GM12878 (cell line): ENCODE measurements at regions not wholly inside any gene's neighbourhood (a gene's known extent, or its start where the extent isn't known, plus 50 kb on each side); places are given as distances from the start of the nearest gene placed in this dataset.

ENCODE experiments used
- ATAC-seq: fragments of 200-7000 bp; cut with Tn5 transposase; 3 replicates; pipeline ENCODE4 v1.9.1; 2020; ENCODE audit warnings: mild to moderate bottlenecking, moderate library complexity
- BruUV-seq: library from RNA; stranded (reverse); fragments of 400-500 nt; replicated peaks from 2 replicates; lab custom pipeline; 2021; lab: Mats Ljungman, UMichigan
- CTCF ChIA-PET: fragments of 300-600 bp; sonication (Branson Sonifier 250); formaldehyde crosslinking; extraction: SDS; loops from one replicate; lab custom pipeline; 2021; ENCODE audit warnings: inconsistent platforms; lab: Yijun Ruan, JAX
- POLR2A ChIA-PET: fragments of 350-600 bp; formaldehyde crosslinking; extraction: SDS; loops from one replicate; lab custom pipeline; 2021; ENCODE audit warnings: inconsistent platforms; lab: Charles Lee
- RAD21 ChIA-PET: fragments of 300-600 bp; sonication (Branson Sonifier 250); formaldehyde crosslinking; loops from one replicate; lab custom pipeline; 2023; ENCODE audit warnings: antibody characterized with exemption; ENCODE audit not compliant: unreplicated experiment; lab: Charles Lee
- SMC1A ChIA-PET: fragments of 300-600 bp; sonication (Branson Sonifier 250); formaldehyde crosslinking; loops from one replicate; lab custom pipeline; 2023; ENCODE audit not compliant: unreplicated experiment, uncharacterized antibody; lab: Charles Lee
- DNase-seq: peaks from one replicate; pipeline ENCODE4 v3.0.0-alpha.2; 2011; ENCODE audit warnings: low read depth, low spot score
- FAIRE-seq: peaks from 3 replicates; lab custom pipeline; 2011; peaks lifted over from hg19 to GRCh38; lab: Jason Lieb, UNC
- H2AFZ ChIP-seq: 2 replicates; pipeline ENCODE4 v1.6.0; 2011; ENCODE audit warnings: low read depth, low read length, control low read depth; ENCODE audit not compliant: control insufficient read depth
- H3K27ac ChIP-seq: 2 replicates; pipeline ENCODE4 v1.5.1; 2011; ENCODE audit warnings: control low read depth; ENCODE audit not compliant: control insufficient read depth, insufficient read depth
- H3K27me3 ChIP-seq, 2 experiments: replicated peaks in 1 of 2; 2 replicates each; pipeline versions ENCODE4 v1.6.0 to v1.6.1; 2011; ENCODE audit warnings: low read length in 1 of 2; ENCODE audit not compliant: control insufficient read depth in 2 of 2, insufficient read depth in 2 of 2
- H3K36me3 ChIP-seq, 2 experiments: 2 replicates each; pipeline ENCODE4 v1.5.1; 2011; ENCODE audit warnings: low read length in 1 of 2; ENCODE audit not compliant: control insufficient read depth in 2 of 2, insufficient read depth in 2 of 2
- H3K4me1 ChIP-seq: 2 replicates; pipeline ENCODE4 v1.6.1; 2011; ENCODE audit warnings: mild to moderate bottlenecking, low read length, moderate library complexity, mixed read lengths; ENCODE audit not compliant: control insufficient read depth, insufficient read depth
- H3K4me2 ChIP-seq: 2 replicates; pipeline ENCODE4 v1.6.0; 2011; ENCODE audit warnings: control low read depth; ENCODE audit not compliant: control insufficient read depth, insufficient read depth
- H3K4me3 ChIP-seq: fragments of 200-600 bp; sonication (generic); 2 replicates; pipeline ENCODE4 v1.5.1; 2016
- H3K79me2 ChIP-seq: 2 replicates; pipeline ENCODE4 v1.6.0; 2011; ENCODE audit warnings: low read length; ENCODE audit not compliant: control insufficient read depth, insufficient read depth
- H3K9ac ChIP-seq: 2 replicates; pipeline ENCODE4 v1.8.0; 2011; ENCODE audit warnings: low read length, control low read depth, mixed read lengths; ENCODE audit not compliant: control insufficient read depth, insufficient read depth
- H3K9me3 ChIP-seq: replicated peaks from 3 replicates; pipeline ENCODE4 v1.5.1; 2011; ENCODE audit warnings: mild to moderate bottlenecking, low read length; ENCODE audit not compliant: control insufficient read depth, insufficient read depth
- H4K20me1 ChIP-seq: 2 replicates; pipeline ENCODE4 v1.6.0; 2011; ENCODE audit not compliant: control insufficient read depth, insufficient read depth
- DPF2 ChIP-seq: fragments of 450-650 bp; IDR thresholded peaks from 2 replicates; pipeline ENCODE4 v1.6.1; 2017; ENCODE audit warnings: mild to moderate bottlenecking
- E4F1 ChIP-seq: fragments of 450-650 bp; IDR thresholded peaks from 2 replicates; pipeline ENCODE4 v1.6.1; 2018; ENCODE audit warnings: borderline replicate concordance, mild to moderate bottlenecking; ENCODE audit not compliant: partially characterized antibody
- MYB ChIP-seq: fragments of 150-350 bp; IDR thresholded peaks from 2 replicates; pipeline ENCODE4 v1.6.1; 2014; ENCODE audit warnings: mild to moderate bottlenecking, low read depth, low read length, borderline replicate concordance
- NFYA ChIP-seq: IDR thresholded peaks from 2 replicates; pipeline ENCODE4 v1.6.1; 2011; ENCODE audit warnings: low read depth, mild to moderate bottlenecking, low read length, improper control_type of control experiment, borderline replicate concordance
- NR2F1 ChIP-seq: fragments of 450-650 bp; conservative IDR thresholded peaks from 2 replicates; pipeline ENCODE4 v1.6.1; 2017; ENCODE audit warnings: mild to moderate bottlenecking
- NRF1 ChIP-seq: conservative IDR thresholded peaks from 2 replicates; pipeline ENCODE4 v1.6.1; 2011; ENCODE audit warnings: mild to moderate bottlenecking, low read depth, low read length, improper control_type of control experiment
- ZBED1 ChIP-seq: IDR thresholded peaks from 2 replicates; pipeline ENCODE4 v1.6.1; 2016; ENCODE audit warnings: borderline replicate concordance
- WGBS: methylation state at CpG from one replicate; pipeline ENCODE4 v1.1.6; 2016; ENCODE audit warnings: low lambda C conversion rate; ENCODE audit not compliant: insufficient replicate concordance, insufficient coverage; ENCODE audit errors: missing lambda C conversion rate; 5-methylcytosine and 5-hydroxymethylcytosine counted together
- in situ Hi-C: fragments of 300-500 bp; cut with MboI; formaldehyde crosslinking; loops from 9 replicates; pipeline ENCODE4 v1.14.3; 2018; ENCODE audit warnings: mixed read lengths
- intact Hi-C: fragments of 100-400 bp; cut with micrococcal nuclease; formaldehyde crosslinking; loops from one replicate; pipeline ENCODE4 v1.14.2; 2022; ENCODE audit not compliant: unreplicated experiment
- TF ChIP-seq, protein P1 (sequence below): fragments of 450-650 bp; IDR thresholded peaks from 2 replicates; pipeline ENCODE4 v1.6.1; 2014; ENCODE audit warnings: mild to moderate bottlenecking

- TF ChIP-seq NFYA (no peak), NRF1 (no peak), E4F1 (no peak), DPF2 (no peak), ZBED1 (no peak), NR2F1 (no peak), MYB (no peak)
- TF ChIP-seq, protein P1, sequence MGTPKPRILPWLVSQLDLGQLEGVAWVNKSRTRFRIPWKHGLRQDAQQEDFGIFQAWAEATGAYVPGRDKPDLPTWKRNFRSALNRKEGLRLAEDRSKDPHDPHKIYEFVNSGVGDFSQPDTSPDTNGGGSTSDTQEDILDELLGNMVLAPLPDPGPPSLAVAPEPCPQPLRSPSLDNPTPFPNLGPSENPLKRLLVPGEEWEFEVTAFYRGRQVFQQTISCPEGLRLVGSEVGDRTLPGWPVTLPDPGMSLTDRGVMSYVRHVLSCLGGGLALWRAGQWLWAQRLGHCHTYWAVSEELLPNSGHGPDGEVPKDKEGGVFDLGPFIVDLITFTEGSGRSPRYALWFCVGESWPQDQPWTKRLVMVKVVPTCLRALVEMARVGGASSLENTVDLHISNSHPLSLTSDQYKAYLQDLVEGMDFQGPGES: no peak
- no peaks in the 10 kb centered on the region for H3K27me3 ChIP-seq
- peaks cover 1% of the 10 kb centered on the region; the same call in 1 of the 3 replicates for H3K9me3 ChIP-seq
- no peaks in the 10 kb centered on the region for H4K20me1 ChIP-seq
- ChIA-PET POLR2A (no interaction called here), RAD21 (no interaction called here), SMC1A (no interaction called here), CTCF (no interaction called here)
- H3K36me3 ChIP-seq: no peaks in the 10 kb centered on the region
- H3K4me3 ChIP-seq: no peak overlapping the region
- DNase-seq (no peak), ATAC-seq (no peak), FAIRE-seq (no peak)
- H3K9ac ChIP-seq: no peak overlapping the region
- H3K4me1 ChIP-seq: no peaks in the 10 kb centered on the region
- in situ Hi-C loops: no loop called here
- H3K79me2 ChIP-seq: no peaks in the 10 kb centered on the region
- no TSS peak for BruUV-seq
- H3K4me2 ChIP-seq: no peak overlapping the region
- WGBS: 0% methylated on average over 1 of the region's 1 CpG
- no peak overlapping the region for H3K27ac ChIP-seq
- intact Hi-C loops: no loop called here
- H2AFZ ChIP-seq: no peak overlapping the region
These were observed 131.1 kb upstream of the ABCB5 start for GRCh38 chr7:20484356-20484755.
